SK-N-SH treated with all-trans-retinoic acid at 6 μM for 48 hours (cell line): ENCODE measurements at regions not wholly inside any gene's neighbourhood (a gene's known extent, or its start where the extent isn't known, plus 50 kb on each side); places are given as distances from the start of the nearest gene placed in this dataset.

Source experiments
- ATAC-seq: fragments of 200-7000 bp; cut with Tn5 transposase; 3 replicates; pipeline ENCODE4 v1.9.1; 2020; ENCODE audit warnings: mild to moderate bottlenecking, moderate library complexity
- ARNTL ChIP-seq: fragments of 450-650 bp; formaldehyde crosslinking; IDR thresholded peaks from 2 replicates; pipeline ENCODE4 v1.5.0; 2020; ENCODE audit warnings: low read depth, mild to moderate bottlenecking, moderate library complexity, borderline replicate concordance
- CREB5 ChIP-seq: fragments of 250-450 bp; sonication (Bioruptor Pico); IDR thresholded peaks from 2 replicates; pipeline ENCODE4 v1.5.1; 2020; ENCODE audit warnings: low read depth, mild to moderate bottlenecking, moderate library complexity
- ESRRG ChIP-seq: fragments of 250-450 bp; sonication (Bioruptor Pico); IDR thresholded peaks from 2 replicates; pipeline ENCODE4 v1.6.1; 2021; ENCODE audit warnings: mild to moderate bottlenecking
- GLIS3 ChIP-seq: fragments of 250-450 bp; sonication (Bioruptor Pico); IDR thresholded peaks from 2 replicates; pipeline ENCODE4 v1.5.0; 2020; ENCODE audit warnings: mild to moderate bottlenecking, moderate library complexity
- ISL1 ChIP-seq: fragments of 250-450 bp; sonication (Bioruptor Pico); IDR thresholded peaks from 2 replicates; pipeline ENCODE4 v2.1.2; 2022; ENCODE audit warnings: mild to moderate bottlenecking, moderate library complexity
- OSR1 ChIP-seq: fragments of 250-450 bp; sonication (Bioruptor Pico); IDR thresholded peaks from 2 replicates; pipeline ENCODE4 v1.8.0; 2022; ENCODE audit warnings: moderate library complexity, mild to moderate bottlenecking, inconsistent platforms
- PATZ1 ChIP-seq: fragments of 250-450 bp; sonication (Bioruptor Pico); IDR thresholded peaks from 2 replicates; pipeline ENCODE4 v1.8.0; 2020; ENCODE audit warnings: mild to moderate bottlenecking, moderate library complexity, borderline replicate concordance
- PPARA ChIP-seq: fragments of 250-450 bp; sonication (Bioruptor Pico); IDR thresholded peaks from 2 replicates; pipeline ENCODE4 v1.5.0; 2020; ENCODE audit warnings: mild to moderate bottlenecking, borderline replicate concordance
- RARB ChIP-seq: fragments of 250-450 bp; sonication (Bioruptor Pico); IDR thresholded peaks from 2 replicates; pipeline ENCODE4 v1.8.0; 2021; ENCODE audit warnings: mild to moderate bottlenecking, moderate library complexity
- TCF4 ChIP-seq: fragments of 250-450 bp; sonication (Bioruptor Pico); IDR thresholded peaks from 2 replicates; pipeline ENCODE4 v1.8.0; 2021; ENCODE audit warnings: mild to moderate bottlenecking, moderate library complexity, borderline replicate concordance
- TOX ChIP-seq: fragments of 250-450 bp; sonication (Bioruptor Pico); IDR thresholded peaks from 2 replicates; pipeline ENCODE4 v1.8.0; 2021; ENCODE audit warnings: mild to moderate bottlenecking, moderate library complexity, borderline replicate concordance
- ZC3H10 ChIP-seq: fragments of 250-450 bp; sonication (Bioruptor Pico); IDR thresholded peaks from 2 replicates; pipeline ENCODE4 v1.5.1; 2021; ENCODE audit warnings: mild to moderate bottlenecking, moderate library complexity
- ZFP3 ChIP-seq: fragments of 250-450 bp; sonication (Bioruptor Pico); IDR thresholded peaks from 2 replicates; pipeline ENCODE4 v1.5.0; 2020; ENCODE audit warnings: mild to moderate bottlenecking, moderate library complexity
- ZFP30 ChIP-seq: fragments of 450-650 bp; formaldehyde crosslinking; IDR thresholded peaks from 2 replicates; pipeline ENCODE4 v1.5.0; 2022; ENCODE audit warnings: mild to moderate bottlenecking, moderate library complexity
- ZNF565 ChIP-seq: fragments of 450-650 bp; formaldehyde crosslinking; conservative IDR thresholded peaks from 2 replicates; pipeline ENCODE4 v1.5.0; 2020; ENCODE audit warnings: low read depth, mild to moderate bottlenecking, moderate library complexity
- ZNF70 ChIP-seq: fragments of 450-650 bp; formaldehyde crosslinking; IDR thresholded peaks from 2 replicates; pipeline ENCODE4 v1.5.0; 2020; ENCODE audit warnings: mild to moderate bottlenecking, moderate library complexity
- ZNF8 ChIP-seq: fragments of 450-650 bp; formaldehyde crosslinking; IDR thresholded peaks from 2 replicates; pipeline ENCODE4 v1.5.0; 2020; ENCODE audit warnings: mild to moderate bottlenecking, moderate library complexity
- TF ChIP-seq, protein P1 (sequence below): fragments of 250-450 bp; sonication (Bioruptor Pico); IDR thresholded peaks from 2 replicates; pipeline ENCODE4 v1.8.0; 2021; ENCODE audit warnings: low read depth, mild to moderate bottlenecking, moderate library complexity, borderline replicate concordance
- TF ChIP-seq, protein P2 (sequence below): fragments of 250-450 bp; sonication (Bioruptor Pico); IDR thresholded peaks from 2 replicates; pipeline ENCODE4 v1.5.1; 2021; ENCODE audit warnings: mild to moderate bottlenecking, moderate library complexity
- TF ChIP-seq, protein P3 (sequence below): fragments of 250-450 bp; sonication (Bioruptor Pico); IDR thresholded peaks from 2 replicates; pipeline ENCODE4 v1.5.0; 2020; ENCODE audit warnings: mild to moderate bottlenecking, moderate library complexity

- no peak for ATAC-seq
- TF ChIP-seq, protein P1, sequence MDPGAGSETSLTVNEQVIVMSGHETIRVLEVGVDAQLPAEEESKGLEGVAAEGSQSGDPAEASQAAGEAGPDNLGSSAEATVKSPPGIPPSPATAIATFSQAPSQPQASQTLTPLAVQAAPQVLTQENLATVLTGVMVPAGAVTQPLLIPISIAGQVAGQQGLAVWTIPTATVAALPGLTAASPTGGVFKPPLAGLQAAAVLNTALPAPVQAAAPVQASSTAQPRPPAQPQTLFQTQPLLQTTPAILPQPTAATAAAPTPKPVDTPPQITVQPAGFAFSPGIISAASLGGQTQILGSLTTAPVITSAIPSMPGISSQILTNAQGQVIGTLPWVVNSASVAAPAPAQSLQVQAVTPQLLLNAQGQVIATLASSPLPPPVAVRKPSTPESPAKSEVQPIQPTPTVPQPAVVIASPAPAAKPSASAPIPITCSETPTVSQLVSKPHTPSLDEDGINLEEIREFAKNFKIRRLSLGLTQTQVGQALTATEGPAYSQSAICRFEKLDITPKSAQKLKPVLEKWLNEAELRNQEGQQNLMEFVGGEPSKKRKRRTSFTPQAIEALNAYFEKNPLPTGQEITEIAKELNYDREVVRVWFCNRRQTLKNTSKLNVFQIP (CRISPR knock-in tag), result no peak
- TF ChIP-seq ZFP30 (CRISPR knock-in tag), result no peak
- TF ChIP-seq ARNTL, result no peak
These were observed 374.3 kb downstream of the FOXO1 start for GRCh38 chr13:40292108-40292507.

DNA sequence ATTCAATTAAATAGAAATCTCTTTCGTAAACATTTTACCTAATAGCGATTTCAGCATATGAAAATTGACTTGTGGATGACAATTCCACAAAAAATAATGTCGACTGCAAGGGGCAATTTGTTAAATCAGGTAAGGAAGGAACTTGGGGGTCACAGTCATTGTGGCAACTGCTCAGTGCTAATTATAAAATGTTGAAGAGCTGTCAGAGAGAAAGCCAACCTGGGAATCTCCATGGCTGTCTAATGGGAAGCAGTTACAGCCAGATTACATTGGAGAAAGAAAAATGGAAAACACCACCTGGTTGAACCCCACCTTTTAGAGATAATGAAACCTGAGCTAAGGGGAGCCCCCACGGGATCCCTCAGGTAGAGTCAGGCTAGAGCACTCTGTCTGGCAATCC, 373.9 kb downstream of the FOXO1 start:
- ATAC-seq, result no peak

GRCh38 chr13:40302351-40302750, 364.1 kb downstream of the FOXO1 start:
- no peak for ATAC-seq
- TF ChIP-seq, protein P1 (CRISPR knock-in tag), result no peak
- no peak for TF ChIP-seq ZFP3
- TF ChIP-seq ESRRG (CRISPR knock-in tag), result no peak
- no peak for TF ChIP-seq ARNTL
- TF ChIP-seq, protein P2, sequence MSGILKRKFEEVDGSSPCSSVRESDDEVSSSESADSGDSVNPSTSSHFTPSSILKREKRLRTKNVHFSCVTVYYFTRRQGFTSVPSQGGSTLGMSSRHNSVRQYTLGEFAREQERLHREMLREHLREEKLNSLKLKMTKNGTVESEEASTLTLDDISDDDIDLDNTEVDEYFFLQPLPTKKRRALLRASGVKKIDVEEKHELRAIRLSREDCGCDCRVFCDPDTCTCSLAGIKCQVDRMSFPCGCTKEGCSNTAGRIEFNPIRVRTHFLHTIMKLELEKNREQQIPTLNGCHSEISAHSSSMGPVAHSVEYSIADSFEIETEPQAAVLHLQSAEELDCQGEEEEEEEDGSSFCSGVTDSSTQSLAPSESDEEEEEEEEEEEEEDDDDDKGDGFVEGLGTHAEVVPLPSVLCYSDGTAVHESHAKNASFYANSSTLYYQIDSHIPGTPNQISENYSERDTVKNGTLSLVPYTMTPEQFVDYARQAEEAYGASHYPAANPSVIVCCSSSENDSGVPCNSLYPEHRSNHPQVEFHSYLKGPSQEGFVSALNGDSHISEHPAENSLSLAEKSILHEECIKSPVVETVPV (CRISPR knock-in tag), result no peak
- TF ChIP-seq ISL1 (CRISPR knock-in tag), result no peak
- TF ChIP-seq, all 23 proteins: peak for 0

More for the DNA sequence above, 373.9 kb downstream of the FOXO1 start:
- TF ChIP-seq ISL1 (CRISPR knock-in tag) (no peak), ZNF565 (no peak), ESRRG (CRISPR knock-in tag) (no peak), ZC3H10 (CRISPR knock-in tag) (no peak)
- TF ChIP-seq, protein P3, sequence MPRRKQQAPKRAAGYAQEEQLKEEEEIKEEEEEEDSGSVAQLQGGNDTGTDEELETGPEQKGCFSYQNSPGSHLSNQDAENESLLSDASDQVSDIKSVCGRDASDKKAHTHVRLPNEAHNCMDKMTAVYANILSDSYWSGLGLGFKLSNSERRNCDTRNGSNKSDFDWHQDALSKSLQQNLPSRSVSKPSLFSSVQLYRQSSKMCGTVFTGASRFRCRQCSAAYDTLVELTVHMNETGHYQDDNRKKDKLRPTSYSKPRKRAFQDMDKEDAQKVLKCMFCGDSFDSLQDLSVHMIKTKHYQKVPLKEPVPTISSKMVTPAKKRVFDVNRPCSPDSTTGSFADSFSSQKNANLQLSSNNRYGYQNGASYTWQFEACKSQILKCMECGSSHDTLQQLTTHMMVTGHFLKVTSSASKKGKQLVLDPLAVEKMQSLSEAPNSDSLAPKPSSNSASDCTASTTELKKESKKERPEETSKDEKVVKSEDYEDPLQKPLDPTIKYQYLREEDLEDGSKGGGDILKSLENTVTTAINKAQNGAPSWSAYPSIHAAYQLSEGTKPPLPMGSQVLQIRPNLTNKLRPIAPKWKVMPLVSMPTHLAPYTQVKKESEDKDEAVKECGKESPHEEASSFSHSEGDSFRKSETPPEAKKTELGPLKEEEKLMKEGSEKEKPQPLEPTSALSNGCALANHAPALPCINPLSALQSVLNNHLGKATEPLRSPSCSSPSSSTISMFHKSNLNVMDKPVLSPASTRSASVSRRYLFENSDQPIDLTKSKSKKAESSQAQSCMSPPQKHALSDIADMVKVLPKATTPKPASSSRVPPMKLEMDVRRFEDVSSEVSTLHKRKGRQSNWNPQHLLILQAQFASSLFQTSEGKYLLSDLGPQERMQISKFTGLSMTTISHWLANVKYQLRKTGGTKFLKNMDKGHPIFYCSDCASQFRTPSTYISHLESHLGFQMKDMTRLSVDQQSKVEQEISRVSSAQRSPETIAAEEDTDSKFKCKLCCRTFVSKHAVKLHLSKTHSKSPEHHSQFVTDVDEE, result no peak
- TF ChIP-seq, all 23 proteins: peak for 0

GRCh38 chr13:40304391-40304790, 362.1 kb downstream of the FOXO1 start:
- no peak for TF ChIP-seq RARB
- no peak for TF ChIP-seq CREB5 (CRISPR knock-in tag)
- no peak for TF ChIP-seq OSR1 (CRISPR knock-in tag)
- ATAC-seq, result no peak

DNA sequence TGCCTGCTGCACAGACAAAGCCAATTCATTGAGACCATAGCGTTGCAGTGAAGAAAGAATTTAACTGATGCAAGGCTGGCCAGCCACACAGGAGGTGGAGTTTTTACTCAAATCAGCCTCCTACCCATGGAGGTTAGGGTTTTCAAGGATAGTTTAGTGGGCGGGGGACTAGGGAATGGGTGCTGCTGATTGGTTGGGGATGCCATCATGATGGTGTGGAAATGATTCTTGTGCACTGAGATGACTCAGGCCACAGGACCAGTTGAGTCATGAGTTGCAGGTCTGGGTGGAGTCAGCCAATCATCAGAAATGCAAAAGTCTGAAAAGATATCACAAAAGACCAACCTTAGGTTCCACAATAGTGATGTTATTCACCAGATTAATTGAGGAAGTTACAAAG, 359.6 kb downstream of the FOXO1 start:
- no peak for ATAC-seq
- no peak for TF ChIP-seq PATZ1 (CRISPR knock-in tag)
- TF ChIP-seq ZNF8, result no peak
- no peak for TF ChIP-seq ZC3H10 (CRISPR knock-in tag)
- TF ChIP-seq, protein P1 (CRISPR knock-in tag), result no peak
- TF ChIP-seq GLIS3, result no peak
- TF ChIP-seq PPARA (CRISPR knock-in tag), result no peak
- no peak for TF ChIP-seq TCF4
- TF ChIP-seq, protein P2 (CRISPR knock-in tag), result no peak
- no peak for TF ChIP-seq TOX
- no peak for TF ChIP-seq ZFP3
- TF ChIP-seq ZNF565, result no peak
- TF ChIP-seq ZNF70, result no peak
- TF ChIP-seq ARNTL, result no peak
- no peak for TF ChIP-seq ESRRG (CRISPR knock-in tag)
